Left cardiac atrium (tissue), 4 donors: ENCODE measurements at regions not wholly inside any gene's neighbourhood (a gene's known extent, or its start where the extent isn't known, plus 50 kb on each side); places are given as distances from the start of the nearest gene placed in this dataset.
"Not testable (repeated sequence)": the region's sequence is repeated elsewhere in the genome, so short reads cannot be mapped to it uniquely, and the experiment has no call there.

ENCODE experiments used
- ATAC-seq, 2 donors: fragments of 200-7000 bp; cut with Tn5 transposase; one replicate each; pipeline ENCODE4 v1.9.1; 2020; ENCODE audit warnings: mild to moderate bottlenecking in 2 of 2, moderate library complexity in 2 of 2
- DNase-seq: peaks from one replicate; pipeline ENCODE4 v3.0.0-alpha.2; 2020
- intact Hi-C, 2 donors: fragments of 100-400 bp; cut with DNase I; formaldehyde crosslinking; loops; one replicate each; pipeline versions ENCODE4 v1.14.1 to v1.15.1; 2022 to 2023
- donor health status: DM: no; HTN: yes; CAD: no.
- donor health status: DM: no; HTN: yes; CAD: no; lungs with severe emphysema.
- donor health status: DM: yes; HTN: yes; CAD: no.
- donor health status: Dilated cardiomyopathy.

DNA sequence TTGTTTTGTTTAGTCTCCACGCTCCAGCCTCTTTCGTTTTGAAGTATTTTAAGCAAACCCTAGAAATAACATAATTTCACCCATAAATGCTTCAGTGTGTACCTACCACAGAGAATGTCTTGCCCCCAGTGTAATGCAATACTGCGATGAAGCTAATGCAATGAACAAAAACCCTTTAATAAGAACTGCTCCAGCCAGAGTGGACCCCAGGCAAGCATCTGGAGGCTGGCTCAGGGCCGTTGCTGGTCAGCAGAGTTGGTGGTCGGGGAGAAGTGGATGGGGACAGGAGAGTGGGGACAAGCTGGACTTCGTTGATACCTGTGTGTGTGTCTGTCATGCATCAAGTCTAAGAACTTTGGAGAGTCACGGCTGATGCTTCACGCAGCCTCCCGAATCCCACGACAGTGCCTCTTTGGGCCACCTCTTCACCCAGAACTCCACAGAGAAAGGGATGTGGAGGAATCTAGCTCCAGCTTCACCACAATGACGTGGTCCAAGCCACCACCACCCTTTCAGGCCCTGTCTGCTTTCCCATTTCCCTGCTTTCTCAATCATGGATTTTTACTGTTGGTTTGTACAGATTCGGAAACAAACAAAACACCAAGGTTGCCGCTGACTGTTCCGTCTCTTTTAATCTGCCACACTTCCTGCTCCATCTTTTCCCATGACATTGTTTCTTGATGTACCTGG lies 108.6 kb upstream of the ERRFI1 start:
- DNase-seq (no peak), ATAC-seq (peak in 1 of 2 donors; percentile 12)
- intact Hi-C loops = loop anchor here in 1 of 2 donors (10.0 kb wide), 1 partner anchor 80 kb away; no protein-coding TSS in a partner anchor

DNA sequence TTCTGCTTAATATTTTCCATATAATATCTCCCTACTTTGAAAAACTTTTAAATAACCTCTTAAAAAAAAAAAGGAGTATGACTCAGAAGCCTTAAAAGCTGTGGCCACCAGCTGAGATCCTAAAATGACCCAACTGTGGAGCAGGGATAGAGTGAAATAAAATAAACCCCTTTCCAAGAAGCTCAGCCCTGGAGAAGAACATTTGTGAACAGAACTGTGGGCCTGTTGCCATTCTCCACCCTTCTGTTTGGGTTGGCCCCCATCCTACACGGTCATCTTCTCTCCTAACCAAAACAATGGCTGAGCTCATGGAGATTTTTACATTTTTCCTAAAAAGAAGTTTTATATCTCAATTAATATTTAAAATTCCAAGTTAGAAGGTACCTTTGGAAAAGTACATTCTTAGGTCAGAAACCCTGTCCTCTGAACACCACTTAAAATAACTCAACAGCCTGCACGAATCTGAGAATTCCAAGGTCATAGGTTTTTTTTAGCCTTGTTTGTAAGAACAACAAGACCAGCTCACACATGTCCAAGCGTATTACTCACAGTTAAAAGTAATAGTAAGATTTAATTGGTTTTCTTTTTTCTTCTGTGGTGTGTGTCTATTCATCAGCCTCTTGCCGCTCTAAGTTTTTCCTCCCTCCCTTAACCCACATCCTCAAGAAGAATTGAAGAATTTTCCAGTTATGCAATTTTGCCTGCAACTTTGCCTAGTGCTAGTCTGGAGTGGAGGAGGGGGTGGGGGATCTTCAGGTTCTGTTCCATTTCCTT lies 107.7 kb upstream of the ERRFI1 start:
- peak; percentile 70 for DNase-seq
- peak; percentile 77 to 83 for ATAC-seq

DNA sequence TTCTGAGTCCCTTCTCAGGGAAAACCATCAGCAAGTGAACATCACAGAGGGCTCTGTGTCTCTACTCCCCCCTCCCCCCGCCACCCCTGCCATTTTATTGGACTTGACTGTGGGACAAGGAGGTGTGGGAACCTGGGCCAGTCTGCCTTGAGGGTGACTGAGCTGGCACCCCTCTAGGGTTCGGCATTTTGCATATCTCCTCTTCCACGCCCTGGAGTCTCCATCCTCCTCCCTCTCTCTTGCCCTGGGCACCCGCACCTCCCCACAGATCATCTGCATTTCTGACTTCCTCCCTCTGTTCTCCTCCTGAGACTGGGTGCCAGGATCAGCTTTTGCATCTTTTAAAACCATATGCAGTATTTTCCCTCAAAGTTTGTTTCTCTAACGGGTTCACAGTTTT lies 107.1 kb upstream of the ERRFI1 start:
- intact Hi-C loops = loop anchor here in 1 of 2 donors (10.0 kb wide), 1 partner anchor 82 kb away; no protein-coding TSS in a partner anchor
- DNase-seq = no peak
- ATAC-seq = peak in 1 of 2 donors; percentile 7

More for the DNA sequence above, 107.7 kb upstream of the ERRFI1 start:
- intact Hi-C loops = loop anchor here in 1 of 2 donors (10.0 kb wide), 1 partner anchor 81 kb away; no protein-coding TSS in a partner anchor

DNA sequence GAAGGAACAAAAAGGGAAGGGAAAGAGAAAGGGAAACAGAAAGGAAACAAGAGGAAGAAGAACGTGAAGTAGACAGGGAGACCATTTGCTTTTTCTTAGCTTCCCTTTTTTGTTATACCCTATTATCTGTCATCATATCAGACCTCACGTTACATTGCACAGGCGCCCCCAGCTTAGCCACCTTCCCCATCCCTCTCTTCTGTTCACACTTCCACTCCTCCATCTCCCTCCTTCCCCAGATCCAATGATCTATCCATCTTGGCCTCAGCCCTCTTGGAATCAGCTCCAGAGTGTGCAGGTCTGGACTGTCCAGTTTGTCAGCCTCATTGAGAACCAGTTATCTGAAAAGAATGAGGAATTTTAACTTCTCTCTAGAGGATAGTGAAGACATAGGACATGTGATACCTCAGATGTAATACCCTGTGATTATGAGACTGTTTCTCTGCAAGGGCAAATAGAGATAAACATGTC lies 101.1 kb upstream of the ERRFI1 start:
- DNase-seq = no peak
- ATAC-seq = no peak
- intact Hi-C loops = no loop called here

DNA sequence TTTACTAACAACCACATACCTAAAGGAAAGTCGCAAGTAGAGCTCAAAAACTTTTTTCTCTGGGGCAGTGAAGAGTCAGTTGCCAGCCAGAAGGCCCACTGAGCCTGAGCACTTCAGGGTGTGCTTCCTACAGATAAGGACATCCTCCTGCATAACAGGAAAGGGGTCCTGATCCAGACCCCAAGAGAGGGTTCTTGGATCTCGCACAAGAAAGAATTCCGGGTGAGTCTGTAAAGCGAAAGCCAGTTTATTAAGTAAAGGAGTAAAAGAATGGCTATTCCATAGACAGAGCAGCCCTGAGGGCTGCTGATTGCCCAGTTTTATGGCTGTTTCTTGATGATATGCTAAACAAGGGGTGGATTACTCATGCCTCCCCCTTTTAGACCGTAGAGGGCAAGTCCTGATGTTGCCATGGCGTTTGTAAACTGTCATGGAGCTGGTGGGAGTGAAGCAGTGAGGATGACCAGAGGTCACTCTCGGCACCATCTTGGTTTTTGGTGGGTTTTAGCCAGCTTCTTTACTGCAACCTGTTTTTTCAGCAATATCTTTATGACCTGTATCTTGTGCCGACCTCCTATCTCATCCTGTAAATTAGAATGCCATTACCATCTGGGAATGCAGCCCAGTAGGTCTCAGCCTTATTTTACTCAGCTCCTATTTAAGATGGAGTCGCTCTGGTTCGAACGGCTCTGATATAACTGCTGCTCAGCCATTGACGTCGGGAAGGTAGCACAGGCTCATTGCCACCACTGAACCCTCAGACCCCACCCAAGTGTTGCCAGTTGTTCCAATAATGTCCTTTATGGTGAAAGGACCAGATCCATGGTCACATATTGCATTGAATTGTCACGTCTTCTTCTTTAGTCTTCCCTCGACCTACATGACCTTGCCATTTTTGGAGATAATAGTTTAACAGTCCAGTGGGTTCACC lies 96.6 kb upstream of the ERRFI1 start:
- DNase-seq (no peak), ATAC-seq (no peak)
- intact Hi-C loops = no loop called here

DNA sequence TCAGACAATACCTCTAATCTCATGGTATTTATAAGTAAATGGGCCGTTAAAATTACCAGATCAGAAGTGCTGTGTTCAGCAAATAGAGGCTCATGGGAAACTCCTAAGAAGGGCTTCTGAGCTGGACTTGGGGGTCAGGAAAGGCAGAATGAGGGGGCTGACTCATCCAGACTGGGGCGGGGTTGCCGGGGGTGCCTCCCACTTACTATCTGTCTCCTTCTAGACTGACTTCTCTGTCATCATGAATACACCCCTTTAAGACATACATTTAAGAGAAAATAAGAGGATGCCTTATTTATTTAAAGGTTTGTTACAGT lies 96.0 kb upstream of the ERRFI1 start:
- DNase-seq = no peak
- peak in 1 of 2 donors; percentile 49 for ATAC-seq
- intact Hi-C loops = no loop called here

DNA sequence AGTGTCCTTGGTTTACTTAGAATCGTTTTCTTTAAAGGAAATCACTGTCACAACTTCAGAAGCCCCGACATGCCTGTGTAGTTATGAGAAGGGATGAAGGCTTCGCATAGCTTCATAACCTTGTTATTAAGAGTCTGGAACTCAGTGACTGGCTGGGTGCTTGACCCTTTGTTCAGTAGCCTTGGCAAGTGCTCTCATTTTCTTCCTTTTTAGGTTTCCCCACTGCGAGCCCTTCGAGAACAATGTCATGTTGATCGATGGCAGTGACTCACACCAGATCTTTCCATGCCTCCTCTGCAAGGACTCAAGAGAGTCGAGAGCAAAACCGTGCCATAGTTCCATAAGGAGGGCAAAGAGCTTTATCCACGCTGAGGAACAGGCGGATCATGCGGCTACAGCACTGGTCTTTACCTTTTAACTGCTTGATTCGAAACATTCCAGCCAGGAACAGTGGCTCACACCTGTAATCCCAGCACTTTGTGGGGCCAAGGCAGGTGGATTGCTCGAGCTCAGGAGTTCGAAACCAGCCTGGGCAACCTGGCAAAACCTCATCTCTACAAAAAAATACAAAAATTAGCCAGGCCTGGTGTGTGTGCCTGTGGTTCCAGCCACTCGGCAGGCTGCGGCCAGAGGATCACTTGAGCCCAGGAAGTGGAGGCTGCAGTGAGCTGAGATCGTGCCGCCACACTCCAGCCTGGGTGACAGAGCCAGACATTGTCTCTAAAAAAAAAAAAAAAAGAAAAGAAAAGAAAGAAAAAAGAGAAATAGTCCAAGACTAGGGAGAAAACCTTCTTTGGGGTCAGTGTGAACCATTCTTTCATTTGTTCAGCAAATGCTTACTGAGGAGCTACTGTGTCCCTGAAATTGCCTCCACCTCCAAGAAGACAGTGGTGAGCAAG lies 95.4 kb upstream of the ERRFI1 start:
- intact Hi-C loops = no loop called here

DNA sequence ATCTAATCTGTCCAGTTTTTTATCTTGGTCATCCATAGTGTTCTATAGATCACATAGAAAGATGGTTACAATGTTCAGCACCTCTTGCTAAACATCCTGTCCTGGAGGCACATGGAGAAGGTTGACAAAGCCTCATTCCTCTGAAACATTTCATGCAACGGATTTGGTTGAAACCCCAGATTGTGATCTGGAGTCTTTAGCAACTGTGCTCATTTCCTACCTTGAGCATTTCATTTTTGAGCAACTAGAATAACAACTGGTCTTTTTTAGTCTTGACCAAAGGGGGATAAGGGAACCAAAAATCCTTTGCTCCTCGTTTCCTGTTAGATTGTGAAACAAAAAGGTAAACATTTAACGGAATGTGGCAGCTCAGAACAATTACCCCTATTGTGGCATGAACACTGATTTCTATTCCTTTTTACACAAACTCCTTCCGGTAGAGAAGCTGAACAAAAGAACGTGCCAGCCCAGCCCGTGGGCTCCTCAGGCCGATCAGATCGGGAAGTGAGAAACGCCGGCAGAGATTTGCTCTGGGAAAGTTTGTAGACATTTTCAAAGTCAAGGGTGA lies 94.7 kb upstream of the ERRFI1 start:
- peak; percentile 42 for DNase-seq
- ATAC-seq = peak in 1 of 2 donors; percentile 5
- intact Hi-C loops = no loop called here

More for the DNA sequence above, 95.4 kb upstream of the ERRFI1 start:
- peak; percentile 70 to 89 for ATAC-seq
- DNase-seq = peak; percentile 50

DNA sequence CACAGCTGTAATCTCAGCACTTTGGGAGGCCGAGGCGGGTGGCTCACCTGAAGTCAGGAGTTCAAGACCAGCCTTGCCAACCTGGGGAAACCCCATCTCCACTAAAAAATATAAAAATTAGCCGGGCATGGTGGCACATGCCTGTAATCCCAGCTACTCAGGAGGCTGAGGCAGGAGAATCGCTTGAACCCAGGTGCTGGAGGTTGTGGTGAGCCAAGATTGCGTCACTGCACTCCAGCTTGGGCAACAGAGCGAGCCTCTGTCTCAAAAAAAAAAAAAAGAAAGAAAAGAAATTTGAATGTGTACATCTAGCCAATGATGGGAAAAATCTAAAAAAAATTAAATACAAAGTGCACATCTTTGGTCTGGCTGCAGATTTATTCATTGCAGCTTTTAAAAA lies 92.6 kb upstream of the ERRFI1 start:
- intact Hi-C loops, DNase-seq, ATAC-seq: not testable (repeated sequence)

DNA sequence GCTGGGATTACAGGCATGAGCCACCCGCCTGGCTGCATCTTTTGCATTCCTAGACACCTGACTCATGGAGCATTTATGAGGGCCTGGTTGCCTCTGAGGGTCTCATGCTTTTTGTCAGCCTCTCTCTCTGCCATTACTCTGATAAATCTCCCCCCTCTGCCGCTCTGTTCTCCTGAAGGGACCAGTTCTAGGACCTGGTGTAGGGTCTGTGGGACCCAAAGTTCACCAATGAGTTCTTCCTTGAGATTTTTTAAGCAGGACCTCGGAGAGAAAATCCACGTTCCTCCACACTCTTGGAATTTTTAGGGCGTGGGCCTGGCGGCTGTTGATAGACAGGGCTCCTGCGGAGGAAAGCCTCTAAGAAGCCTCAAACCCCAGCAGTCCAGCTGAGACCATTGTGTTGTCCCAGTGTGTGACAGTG lies 91.9 kb upstream of the ERRFI1 start:
- ATAC-seq = no peak
- DNase-seq = no peak
- intact Hi-C loops = no loop called here

DNA sequence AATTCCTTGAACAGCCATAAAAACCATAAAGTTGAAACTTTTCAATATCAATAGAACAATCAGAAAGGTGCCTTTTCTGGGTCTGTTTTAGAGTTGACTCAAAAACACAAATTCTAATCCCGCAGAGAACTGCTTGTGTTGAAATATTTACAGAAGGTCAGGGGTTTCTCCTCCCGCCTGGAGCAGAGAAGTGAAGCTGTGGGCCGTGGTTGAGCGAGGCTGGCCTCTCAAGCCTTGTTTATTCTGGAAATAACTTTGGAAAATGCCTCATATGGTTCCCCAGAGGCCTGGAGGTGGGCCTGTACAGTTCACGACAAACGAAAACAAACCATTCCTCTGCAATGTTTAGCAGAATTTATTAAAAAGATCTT lies 90.8 kb upstream of the ERRFI1 start:
- ATAC-seq (peak; percentile 72 to 90), DNase-seq (peak; percentile 69)
- intact Hi-C loops = no loop called here

DNA sequence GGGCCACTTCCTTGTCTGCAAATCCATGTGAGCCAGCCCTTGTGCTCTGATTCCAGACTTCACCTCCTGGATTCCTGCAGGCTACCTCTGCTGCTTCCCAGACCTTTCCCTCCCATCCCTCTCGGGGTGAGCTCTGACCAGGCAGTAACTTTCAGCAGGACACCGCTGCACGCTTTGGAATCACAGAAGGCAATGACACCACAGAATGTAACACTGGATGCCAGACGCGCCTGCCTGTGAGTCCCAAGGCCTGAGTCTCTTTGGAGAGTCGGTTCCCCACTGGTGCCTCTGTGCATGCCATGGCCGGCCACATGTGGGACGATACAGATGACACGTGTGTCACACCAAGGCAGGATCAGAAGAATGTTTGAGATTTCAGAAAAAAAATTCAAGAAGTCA lies 89.7 kb upstream of the ERRFI1 start:
- intact Hi-C loops = no loop called here
- ATAC-seq (no peak), DNase-seq (no peak)

DNA sequence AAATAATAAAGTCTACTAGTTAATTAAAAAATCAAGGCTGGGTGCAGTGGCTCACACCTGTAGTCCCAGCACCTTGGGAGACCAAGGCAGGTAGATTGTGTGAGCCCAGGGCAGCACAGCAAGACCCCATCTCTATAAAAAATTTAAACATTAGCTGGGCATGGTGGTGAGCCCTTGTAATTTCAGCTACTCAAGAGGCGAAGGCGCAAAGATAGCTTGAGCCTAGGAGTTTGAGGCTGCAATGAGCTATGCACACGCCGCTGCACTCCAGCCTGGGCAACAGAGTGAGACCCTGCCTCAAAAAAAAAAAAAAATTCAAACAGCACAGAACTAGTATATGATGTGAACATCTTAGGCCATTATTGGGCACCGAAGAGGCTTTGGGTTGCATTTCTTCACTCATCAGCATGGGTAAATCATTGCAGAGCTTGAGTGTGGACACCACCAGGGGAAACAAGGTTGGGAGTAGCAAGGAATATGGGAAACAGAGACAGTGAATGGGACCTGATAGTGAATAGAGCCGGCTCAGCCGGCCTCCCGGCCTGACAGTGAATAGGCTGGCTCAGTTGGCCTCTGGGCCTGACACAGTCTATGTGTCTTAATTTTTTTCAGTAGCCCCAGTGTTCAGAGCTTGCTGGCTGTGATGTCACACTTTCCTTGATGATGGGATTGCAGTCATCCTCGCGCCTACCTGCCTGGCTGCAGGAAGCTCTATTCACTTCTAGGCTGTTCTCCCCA lies 89.1 kb upstream of the ERRFI1 start:
- DNase-seq (no peak), ATAC-seq (no peak)
- intact Hi-C loops = no loop called here

DNA sequence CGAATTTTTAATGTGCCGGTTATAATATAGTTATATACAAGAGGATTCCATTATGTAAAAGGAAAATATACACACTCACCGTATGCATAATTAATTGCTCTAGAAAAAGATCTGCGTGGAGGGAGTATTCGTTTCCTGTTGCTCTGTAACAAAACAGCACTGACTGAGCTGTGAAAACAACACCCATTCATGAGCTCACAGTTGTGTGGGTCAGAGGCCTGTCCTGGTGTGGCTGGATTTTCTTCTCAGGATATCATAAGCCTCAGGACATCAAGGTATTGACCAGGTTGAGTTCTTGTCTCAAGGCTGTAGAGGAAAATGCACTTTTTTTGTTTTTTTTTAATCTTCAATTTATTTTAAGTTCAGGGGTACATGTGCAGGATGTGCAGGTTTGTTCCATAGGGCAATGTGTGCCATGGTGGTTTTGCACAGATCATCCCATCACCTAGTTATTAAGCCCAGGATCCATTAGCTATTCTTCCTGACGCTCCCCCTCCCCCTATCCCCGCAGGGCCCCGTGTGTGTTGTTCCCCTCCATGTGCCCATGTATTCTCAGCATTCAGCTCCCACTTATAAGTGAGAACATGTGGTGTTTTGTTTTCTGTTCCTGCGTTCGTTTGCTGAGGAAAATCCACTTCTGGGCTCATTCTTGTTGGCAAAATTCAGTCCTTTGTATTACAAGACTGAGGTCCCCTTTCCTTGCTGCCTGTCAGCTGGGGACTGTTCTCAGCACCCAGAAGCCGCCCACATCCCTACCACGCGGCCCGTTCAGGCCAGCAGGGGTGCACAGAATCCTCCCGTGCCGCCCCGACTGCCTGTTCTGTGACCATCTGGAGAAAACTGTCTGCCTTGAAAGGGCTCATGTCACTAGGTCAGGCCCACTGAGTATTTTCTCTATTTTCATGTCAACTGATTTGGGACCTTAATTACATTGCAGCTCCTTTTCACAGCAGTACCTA lies 87.4 kb upstream of the ERRFI1 start:
- ATAC-seq = peak in 1 of 2 donors; percentile 53
- DNase-seq = no peak
- intact Hi-C loops = no loop called here

DNA sequence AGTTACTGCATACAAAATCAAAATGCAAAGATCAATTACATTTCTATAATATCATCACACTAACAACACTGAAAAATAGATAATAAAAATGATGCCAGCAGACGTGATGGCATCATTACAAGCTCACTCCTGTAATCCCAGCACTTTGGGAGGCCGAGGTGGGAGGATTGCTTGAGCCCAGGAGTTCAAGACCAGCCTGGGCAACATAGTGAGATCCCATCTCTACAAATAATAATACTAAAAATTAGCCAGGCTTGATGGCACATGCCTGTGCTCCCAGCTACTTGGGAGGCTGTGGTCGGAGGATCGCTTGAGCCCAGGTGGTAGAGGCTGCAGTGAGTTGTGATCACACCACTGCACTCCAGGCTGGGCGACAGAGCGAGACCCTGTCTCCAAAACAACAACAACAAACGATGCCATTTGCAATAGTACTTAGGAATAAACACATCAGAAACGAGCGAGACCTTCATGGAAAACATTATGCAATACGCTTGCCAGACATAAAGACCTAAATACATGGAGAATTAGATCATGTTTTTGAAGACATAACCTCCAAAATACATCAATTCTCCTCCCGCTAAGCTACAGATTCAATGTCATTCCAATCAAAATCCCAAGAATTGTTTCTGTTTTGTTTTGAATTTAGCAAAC lies 86.6 kb upstream of the ERRFI1 start:
- intact Hi-C loops = no loop called here
- DNase-seq = no peak
- no peak for ATAC-seq

DNA sequence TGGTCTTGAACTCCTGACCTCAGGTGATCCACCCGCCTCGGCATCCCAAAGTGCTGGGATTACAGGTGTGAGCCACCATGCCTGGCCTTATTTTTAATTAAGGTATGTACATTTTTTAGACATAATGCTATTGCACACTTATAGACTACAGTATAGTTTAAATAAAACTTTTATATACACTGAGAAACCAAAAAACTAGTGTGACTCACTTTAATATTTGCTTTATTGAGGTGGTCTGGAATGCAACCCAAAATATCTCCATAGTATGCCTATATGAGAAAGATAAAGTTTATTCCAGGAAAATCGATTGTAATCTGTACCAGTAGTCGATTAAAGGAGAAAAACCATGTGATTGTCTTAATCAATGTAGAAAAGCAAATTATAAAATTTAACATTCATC lies 85.5 kb upstream of the ERRFI1 start:
- intact Hi-C loops = no loop called here
- DNase-seq = no peak
- no peak for ATAC-seq
